ENCODE measurements at regions not wholly inside any gene's neighbourhood (a gene's known extent, or its start where the extent isn't known, plus 50 kb on each side); places are given as distances from the start of the nearest gene placed in this dataset.

DNA sequence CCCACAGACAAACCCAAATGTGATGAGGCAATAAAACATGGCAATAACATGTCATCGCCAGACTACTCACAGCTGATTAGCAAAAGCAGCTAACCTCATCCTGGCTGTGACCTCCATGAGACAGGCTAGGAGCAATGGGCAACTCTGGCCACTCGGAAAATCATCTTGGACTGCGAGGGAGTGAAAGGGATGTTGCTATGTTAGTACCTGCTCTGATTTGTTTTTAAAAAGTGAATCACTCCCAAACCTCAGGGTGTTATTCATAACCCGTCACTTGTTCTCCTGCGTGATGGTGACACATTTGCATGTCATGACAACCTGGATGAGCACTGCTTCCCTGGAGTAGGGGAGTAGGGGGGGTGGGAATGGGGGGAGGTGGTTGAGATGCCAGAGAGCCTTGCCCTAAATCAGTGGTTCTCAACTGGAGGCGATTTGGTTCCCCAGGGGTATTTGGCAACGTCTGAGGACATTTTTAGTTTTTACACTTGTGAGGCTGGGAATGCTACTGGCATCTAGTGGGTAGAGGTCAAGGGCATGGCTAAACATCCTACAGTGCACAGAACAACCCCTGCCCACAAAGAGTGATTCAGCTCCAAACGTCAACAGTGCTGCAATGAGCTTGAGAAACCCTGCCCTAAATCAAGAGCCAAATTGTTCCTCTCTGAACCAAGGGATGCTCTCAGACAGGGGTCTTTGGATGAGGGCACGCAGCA is 241.7 kb downstream of the SOX9 start:
- TF ChIP-seq CTCF (conservative IDR thresholded peaks at IDR 0.05 in 1 of 2, IDR thresholded peaks at IDR 0.05 in 1 of 2; ENCODE audit: low read depth in 1 of 2, low read length in 2 of 2) (no peak), EZH2 (IDR thresholded peaks at IDR 0.05; ENCODE audit: low read length, missing control alignments) (no peak)

Data from fibroblast of lung (primary cell).